ENCODE measurements at regions not wholly inside any gene's neighbourhood (a gene's known extent, or its start where the extent isn't known, plus 50 kb on each side); places are given as distances from the start of the nearest gene placed in this dataset.

DNA sequence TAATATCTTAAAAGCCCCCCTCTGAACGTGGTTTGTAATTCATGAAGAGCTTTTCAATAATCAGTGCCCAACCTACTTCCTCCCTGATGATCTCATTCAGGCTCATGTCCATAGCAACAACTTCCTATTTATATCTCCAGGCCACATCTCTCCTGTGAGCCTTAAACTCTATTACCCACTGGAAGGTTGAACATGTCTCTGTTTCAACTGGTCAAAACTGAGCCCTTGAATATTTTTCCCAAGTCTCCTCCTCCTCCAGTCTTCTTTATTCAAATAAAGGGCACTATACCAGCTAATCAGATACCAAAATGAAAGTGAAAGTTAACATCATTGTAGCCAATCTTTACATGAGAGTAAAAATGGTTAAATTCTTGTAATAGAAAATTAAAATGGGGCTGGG is 63.7 kb upstream of the ITGA4 start:
- TF ChIP-seq, protein P1, sequence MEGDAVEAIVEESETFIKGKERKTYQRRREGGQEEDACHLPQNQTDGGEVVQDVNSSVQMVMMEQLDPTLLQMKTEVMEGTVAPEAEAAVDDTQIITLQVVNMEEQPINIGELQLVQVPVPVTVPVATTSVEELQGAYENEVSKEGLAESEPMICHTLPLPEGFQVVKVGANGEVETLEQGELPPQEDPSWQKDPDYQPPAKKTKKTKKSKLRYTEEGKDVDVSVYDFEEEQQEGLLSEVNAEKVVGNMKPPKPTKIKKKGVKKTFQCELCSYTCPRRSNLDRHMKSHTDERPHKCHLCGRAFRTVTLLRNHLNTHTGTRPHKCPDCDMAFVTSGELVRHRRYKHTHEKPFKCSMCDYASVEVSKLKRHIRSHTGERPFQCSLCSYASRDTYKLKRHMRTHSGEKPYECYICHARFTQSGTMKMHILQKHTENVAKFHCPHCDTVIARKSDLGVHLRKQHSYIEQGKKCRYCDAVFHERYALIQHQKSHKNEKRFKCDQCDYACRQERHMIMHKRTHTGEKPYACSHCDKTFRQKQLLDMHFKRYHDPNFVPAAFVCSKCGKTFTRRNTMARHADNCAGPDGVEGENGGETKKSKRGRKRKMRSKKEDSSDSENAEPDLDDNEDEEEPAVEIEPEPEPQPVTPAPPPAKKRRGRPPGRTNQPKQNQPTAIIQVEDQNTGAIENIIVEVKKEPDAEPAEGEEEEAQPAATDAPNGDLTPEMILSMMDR (IDR thresholded peaks at IDR 0.05), result no peak
- TF ChIP-seq EZH2 (IDR thresholded peaks at IDR 0.05) (no peak), EZH2phosphoT487 (IDR thresholded peaks at IDR 0.05) (no peak)

Data from neural progenitor cell (in vitro differentiated cells).